Keratinocyte (primary cell): ENCODE measurements at regions not wholly inside any gene's neighbourhood (a gene's known extent, or its start where the extent isn't known, plus 50 kb on each side); places are given as distances from the start of the nearest gene placed in this dataset.

Experiments used
- DNase-seq: peaks from one replicate; pipeline ENCODE4 v3.0.0-alpha.2; 2011; ENCODE audit warnings: low read depth, missing footprints, low spot score
- FAIRE-seq: peaks from 2 replicates; lab custom pipeline; 2011; peaks lifted over from hg19 to GRCh38; lab: Jason Lieb, UNC
- H2AFZ ChIP-seq: 2 replicates; pipeline ENCODE4 v1.6.0; 2012; ENCODE audit warnings: low read length, control low read depth, inconsistent platforms; ENCODE audit not compliant: control insufficient read depth
- H3K27ac ChIP-seq: 2 replicates; pipeline ENCODE4 v1.5.1; 2011; ENCODE audit warnings: low read length; ENCODE audit not compliant: control insufficient read depth, insufficient read depth
- H3K27me3 ChIP-seq: 3 replicates; pipeline ENCODE4 v1.6.0; 2011; ENCODE audit warnings: low read length; ENCODE audit not compliant: control insufficient read depth, insufficient read depth; ENCODE audit errors: extremely low read depth
- H3K36me3 ChIP-seq, 2 experiments: 2 replicates in 1 of 2; 3 replicates in 1 of 2; pipeline ENCODE4 v1.5.1; 2011; ENCODE audit warnings: low read length in 2 of 2, mild to moderate bottlenecking in 1 of 2; ENCODE audit not compliant: control insufficient read depth in 2 of 2, insufficient read depth in 2 of 2; ENCODE audit errors: extremely low read depth in 1 of 2
- H3K4me1 ChIP-seq: 3 replicates; pipeline ENCODE4 v1.5.1; 2011; ENCODE audit warnings: low read length; ENCODE audit not compliant: control insufficient read depth, insufficient read depth; ENCODE audit errors: extremely low read depth
- H3K4me2 ChIP-seq: 3 replicates; pipeline ENCODE4 v1.6.0; 2011; ENCODE audit warnings: low read depth, low read length; ENCODE audit not compliant: control insufficient read depth, insufficient read depth; ENCODE audit errors: extremely low read depth
- H3K4me3 ChIP-seq, 3 experiments: fragments of 200-600 bp in 1 of 3; sonication (generic) in 1 of 3; 2 replicates in 2 of 3; 3 replicates in 1 of 3; pipeline ENCODE4 v1.5.1; 2011 to 2016; ENCODE audit warnings: low read length in 3 of 3, mild to moderate bottlenecking in 3 of 3, control low read depth in 2 of 3, inconsistent platforms in 1 of 3, low read depth in 1 of 3, mixed read lengths in 1 of 3, mixed run types in 1 of 3, moderate library complexity in 1 of 3; ENCODE audit not compliant: control insufficient read depth in 2 of 3, insufficient read depth in 2 of 3; ENCODE audit errors: extremely low read depth in 1 of 3
- H3K79me2 ChIP-seq: 2 replicates; pipeline ENCODE4 v1.6.0; 2012; ENCODE audit warnings: low read length; ENCODE audit not compliant: control insufficient read depth, insufficient read depth
- H3K9ac ChIP-seq: 3 replicates; pipeline ENCODE4 v1.6.0; 2011; ENCODE audit warnings: low read length; ENCODE audit not compliant: control insufficient read depth, insufficient read depth; ENCODE audit errors: extremely low read depth
- H3K9me1 ChIP-seq: 3 replicates; pipeline ENCODE4 v1.6.0; 2011; ENCODE audit warnings: low read length; ENCODE audit not compliant: control insufficient read depth, insufficient read depth; ENCODE audit errors: extremely low read depth
- H3K9me3 ChIP-seq: 2 replicates; pipeline ENCODE4 v1.5.1; 2012; ENCODE audit warnings: low read depth, low read length; ENCODE audit not compliant: control insufficient read depth
- H4K20me1 ChIP-seq: 3 replicates; pipeline ENCODE4 v1.6.0; 2011; ENCODE audit warnings: low read length; ENCODE audit not compliant: control insufficient read depth, insufficient read depth; ENCODE audit errors: extremely low read depth
- EZH2 ChIP-seq: IDR thresholded peaks from one replicate; pipeline ENCODE4 v1.6.1; 2012; ENCODE audit warnings: inconsistent platforms, mild to moderate bottlenecking, low read length, moderate library complexity
- dilution Hi-C: fragments of 300-500 bp; cut with MboI; formaldehyde crosslinking; loops from one replicate; pipeline ENCODE4 v1.7.0; 2020; ENCODE audit warnings: low sequenced_read_pairs; ENCODE audit not compliant: extremely low pct_ligation_motif_present
- TF ChIP-seq, protein P1 (sequence below), 3 experiments: IDR thresholded peaks in 1 of 3; conservative IDR thresholded peaks in 1 of 3; optimal IDR thresholded peaks in 1 of 3; 2 replicates in 2 of 3; 3 replicates in 1 of 3; pipeline versions ENCODE3 to v1.5.1; 2011; ENCODE audit warnings: low read length in 3 of 3, mild to moderate bottlenecking in 3 of 3, moderate library complexity in 2 of 3, control low read depth in 1 of 3, inconsistent platforms in 1 of 3; ENCODE audit not compliant: insufficient read depth in 2 of 3; ENCODE audit errors: extremely low read depth in 1 of 3

- TF ChIP-seq, protein P1, sequence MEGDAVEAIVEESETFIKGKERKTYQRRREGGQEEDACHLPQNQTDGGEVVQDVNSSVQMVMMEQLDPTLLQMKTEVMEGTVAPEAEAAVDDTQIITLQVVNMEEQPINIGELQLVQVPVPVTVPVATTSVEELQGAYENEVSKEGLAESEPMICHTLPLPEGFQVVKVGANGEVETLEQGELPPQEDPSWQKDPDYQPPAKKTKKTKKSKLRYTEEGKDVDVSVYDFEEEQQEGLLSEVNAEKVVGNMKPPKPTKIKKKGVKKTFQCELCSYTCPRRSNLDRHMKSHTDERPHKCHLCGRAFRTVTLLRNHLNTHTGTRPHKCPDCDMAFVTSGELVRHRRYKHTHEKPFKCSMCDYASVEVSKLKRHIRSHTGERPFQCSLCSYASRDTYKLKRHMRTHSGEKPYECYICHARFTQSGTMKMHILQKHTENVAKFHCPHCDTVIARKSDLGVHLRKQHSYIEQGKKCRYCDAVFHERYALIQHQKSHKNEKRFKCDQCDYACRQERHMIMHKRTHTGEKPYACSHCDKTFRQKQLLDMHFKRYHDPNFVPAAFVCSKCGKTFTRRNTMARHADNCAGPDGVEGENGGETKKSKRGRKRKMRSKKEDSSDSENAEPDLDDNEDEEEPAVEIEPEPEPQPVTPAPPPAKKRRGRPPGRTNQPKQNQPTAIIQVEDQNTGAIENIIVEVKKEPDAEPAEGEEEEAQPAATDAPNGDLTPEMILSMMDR (optimal IDR thresholded peaks at IDR 0.05 in 1 of 3, IDR thresholded peaks at IDR 0.05 in 1 of 3, conservative IDR thresholded peaks at IDR 0.05 in 1 of 3; ENCODE audit: extremely low read depth in 1 of 3, insufficient read depth in 2 of 3, low read length in 3 of 3), result no peak
- no peak for TF ChIP-seq EZH2
- FAIRE-seq, result no peak
- no peaks in the 10 kb centered on the region for H4K20me1 ChIP-seq
- H2AFZ ChIP-seq, result no peak overlapping the region
- no peak overlapping the region for H3K9ac ChIP-seq
- no peaks in the 10 kb centered on the region for H3K4me1 ChIP-seq
- no peak for DNase-seq
- dilution Hi-C loops, result no loop called here
- no peaks in the 10 kb centered on the region for H3K9me3 ChIP-seq
- no peak overlapping the region for H3K27ac ChIP-seq
- no peaks in the 10 kb centered on the region for H3K36me3 ChIP-seq
- no peaks in the 10 kb centered on the region for H3K27me3 ChIP-seq
- H3K79me2 ChIP-seq, result no peaks in the 10 kb centered on the region
- H3K9me1 ChIP-seq, result no peaks in the 10 kb centered on the region
- H3K4me3 ChIP-seq, result no peak overlapping the region
- no peak overlapping the region for H3K4me2 ChIP-seq
Observed at GRCh38 chr9:42386477-42386876, 203.0 kb downstream of the SPATA31A6 start.

DNA sequence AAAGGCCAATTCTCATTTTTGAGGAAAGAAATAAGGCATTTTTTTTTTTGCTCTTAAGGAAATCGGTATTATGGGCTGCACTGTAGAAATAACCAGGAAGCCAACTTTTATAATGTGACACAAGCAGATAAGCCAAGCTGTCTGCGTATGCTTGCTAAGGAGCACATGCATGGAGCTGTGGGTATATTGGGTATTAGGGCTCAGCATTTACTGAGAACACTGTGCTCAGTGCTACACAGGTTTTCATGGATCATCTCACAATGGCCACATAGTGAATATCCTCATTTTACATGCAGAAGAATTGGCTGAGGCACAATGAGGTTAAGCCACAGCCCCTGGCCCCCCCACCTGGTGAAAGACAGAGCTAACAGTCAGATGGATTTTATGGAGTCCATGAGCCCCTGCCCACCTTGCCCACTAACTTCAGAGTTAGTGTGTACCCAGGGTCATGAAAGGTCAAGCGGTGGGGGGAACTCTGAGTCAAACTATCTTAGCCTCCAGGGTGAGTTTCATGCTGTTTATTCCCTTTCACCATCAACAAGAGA, 204.8 kb downstream of the SPATA31A6 start:
- FAIRE-seq (no peak), DNase-seq (no peak)
- Histone ChIP-seq H3K36me3 (no peaks in the 10 kb centered on the region), H4K20me1 (no peaks in the 10 kb centered on the region), H3K4me3 (no peak overlapping the region), H3K9me1 (no peaks in the 10 kb centered on the region), H3K79me2 (no peaks in the 10 kb centered on the region), H3K4me1 (no peaks in the 10 kb centered on the region), H2AFZ (no peak overlapping the region), H3K9ac (no peak overlapping the region), H3K27ac (no peak overlapping the region), H3K27me3 (no peaks in the 10 kb centered on the region), H3K4me2 (no peak overlapping the region), H3K9me3 (no peaks in the 10 kb centered on the region)
- TF ChIP-seq EZH2, result no peak
- TF ChIP-seq, protein P1 (optimal IDR thresholded peaks at IDR 0.05 in 1 of 3, IDR thresholded peaks at IDR 0.05 in 1 of 3, conservative IDR thresholded peaks at IDR 0.05 in 1 of 3; ENCODE audit: extremely low read depth in 1 of 3, insufficient read depth in 2 of 3, low read length in 3 of 3), result no peak
- dilution Hi-C loops, result no loop called here
